ENCODE measurements at regions not wholly inside any gene's neighbourhood (a gene's known extent, or its start where the extent isn't known, plus 50 kb on each side); places are given as distances from the start of the nearest gene placed in this dataset.
"Not testable (repeated sequence)": the region's sequence is repeated elsewhere in the genome, so short reads cannot be mapped to it uniquely, and the experiment has no call there.

GRCh38 chr5:177941386-177941785 is 54.7 kb downstream of the PROP1 start:
- not testable (repeated sequence) for DNase-seq

DNA sequence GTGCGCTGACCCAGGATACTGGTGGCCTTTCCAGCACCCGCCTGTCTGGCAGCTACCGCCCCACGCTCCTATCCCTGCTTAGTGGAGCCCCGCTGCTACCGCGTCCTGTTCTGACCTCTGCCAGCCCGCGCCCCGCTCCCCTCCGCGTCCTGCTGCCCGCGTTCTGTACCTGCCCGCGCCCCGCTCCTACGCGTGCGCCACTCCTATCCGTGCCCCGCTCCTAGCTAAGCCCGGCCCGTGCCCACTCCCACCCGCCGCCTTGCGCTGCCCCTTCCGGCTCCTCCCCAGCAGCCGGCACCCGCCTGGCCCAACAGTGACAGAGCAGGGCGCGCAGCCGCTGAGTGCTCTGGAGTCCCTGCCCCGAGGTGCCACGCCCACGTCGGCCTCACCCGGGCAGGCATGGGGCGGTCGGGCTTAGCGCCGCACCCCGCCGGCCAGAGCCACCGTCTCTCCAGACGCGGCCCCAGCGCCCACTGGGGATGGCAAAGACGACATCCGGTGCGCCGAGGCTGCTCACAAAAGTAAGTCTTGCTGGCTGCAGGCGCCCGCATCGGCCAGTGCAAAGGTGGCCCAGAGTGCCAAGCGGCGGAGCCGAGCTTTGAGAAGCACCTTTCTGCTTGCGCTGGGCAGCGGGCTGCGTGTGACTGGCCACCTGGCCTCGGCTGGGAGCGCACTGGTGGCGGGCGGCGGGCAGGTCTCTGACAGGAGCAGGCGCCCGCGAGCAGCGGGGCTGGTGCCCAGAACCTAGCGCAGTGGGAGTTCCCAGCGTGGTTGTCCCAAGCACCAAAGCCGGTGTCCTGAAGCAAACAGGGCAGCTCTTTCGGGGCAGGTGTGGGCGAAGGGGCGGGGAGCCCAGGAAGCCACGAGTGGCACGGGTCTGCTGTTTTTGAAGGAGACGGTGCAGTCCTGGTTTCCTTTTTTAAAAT is 56.5 kb downstream of the PROP1 start:
- DNase-seq: peak; percentile 58

GRCh38 chr5:177938767-177939166 is 57.3 kb downstream of the PROP1 start:
- DNase-seq: not testable (repeated sequence)

- DNase-seq: not testable (repeated sequence)
These were observed 61.8 kb downstream of the PROP1 start for GRCh38 chr5:177934233-177934632.

- DNase-seq: not testable (repeated sequence)
These were observed 65.6 kb downstream of the PROP1 start for GRCh38 chr5:177930269-177931022.

DNA sequence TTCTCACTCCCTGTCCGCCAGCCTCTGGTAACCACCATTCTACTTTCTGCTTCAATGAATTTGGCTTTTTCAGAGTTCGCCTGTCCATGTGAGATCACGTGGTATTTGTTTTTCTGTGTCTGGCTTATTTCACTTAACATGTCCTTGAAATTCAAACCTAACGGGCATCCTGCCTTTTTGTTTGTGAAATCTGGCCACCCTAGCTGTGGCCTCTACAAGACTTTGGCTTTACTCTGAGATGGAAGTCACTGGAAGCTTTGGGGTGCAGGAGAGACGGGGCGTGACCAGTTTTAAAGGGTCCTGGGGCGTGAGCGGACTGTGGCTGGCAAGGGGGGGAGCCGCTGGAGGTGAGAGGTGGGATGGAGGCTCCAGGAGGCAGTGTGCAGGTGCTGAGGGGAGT is 66.4 kb downstream of the PROP1 start:
- not testable (repeated sequence) for DNase-seq

GRCh38 chr5:177927500-177927899 is 68.5 kb downstream of the PROP1 start:
- DNase-seq: not testable (repeated sequence)

GRCh38 chr5:177924577-177924976 is 71.5 kb downstream of the PROP1 start:
- not testable (repeated sequence) for DNase-seq

DNA sequence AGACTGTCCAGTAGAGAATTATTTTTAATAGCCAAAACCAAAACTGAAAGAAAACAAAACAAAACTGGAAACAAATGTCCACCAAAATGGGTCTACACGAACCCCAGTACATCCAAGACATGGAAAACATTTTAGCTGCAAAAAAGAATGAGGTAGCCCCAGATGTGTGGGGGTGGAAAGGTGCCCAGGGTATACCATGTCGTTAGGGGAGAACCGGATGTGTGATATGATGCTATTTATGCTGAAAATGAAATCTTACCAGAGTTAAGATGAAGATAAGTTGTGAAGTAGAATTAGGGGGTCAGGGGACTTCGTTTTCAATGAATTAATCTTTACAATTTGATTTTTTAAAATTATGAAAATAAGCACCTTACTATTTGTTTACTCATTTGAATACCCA is 72.2 kb downstream of the PROP1 start:
- DNase-seq: not testable (repeated sequence)

DNA sequence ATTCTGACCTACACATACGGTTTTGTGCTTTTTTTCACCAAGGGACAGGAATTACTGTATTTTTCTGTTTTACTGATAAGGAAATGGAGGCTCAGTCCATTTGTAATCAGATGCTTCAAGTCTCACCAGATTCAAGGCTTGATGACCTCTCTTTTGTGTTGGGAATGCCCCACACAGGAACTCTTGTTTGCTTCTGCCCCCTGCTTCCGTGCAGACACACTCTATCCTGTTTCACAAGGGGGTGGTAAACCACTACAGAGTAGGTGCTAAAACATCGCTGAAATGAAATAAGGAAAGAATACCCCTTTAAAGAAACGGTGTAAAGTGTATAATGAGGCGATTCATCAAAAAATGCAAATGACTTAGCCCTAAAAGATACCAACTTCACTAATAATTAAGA is 72.9 kb downstream of the PROP1 start:
- DNase-seq: not testable (repeated sequence)

GRCh38 chr5:177909261-177909660 is 86.8 kb downstream of the PROP1 start:
- not testable (repeated sequence) for DNase-seq

DNA sequence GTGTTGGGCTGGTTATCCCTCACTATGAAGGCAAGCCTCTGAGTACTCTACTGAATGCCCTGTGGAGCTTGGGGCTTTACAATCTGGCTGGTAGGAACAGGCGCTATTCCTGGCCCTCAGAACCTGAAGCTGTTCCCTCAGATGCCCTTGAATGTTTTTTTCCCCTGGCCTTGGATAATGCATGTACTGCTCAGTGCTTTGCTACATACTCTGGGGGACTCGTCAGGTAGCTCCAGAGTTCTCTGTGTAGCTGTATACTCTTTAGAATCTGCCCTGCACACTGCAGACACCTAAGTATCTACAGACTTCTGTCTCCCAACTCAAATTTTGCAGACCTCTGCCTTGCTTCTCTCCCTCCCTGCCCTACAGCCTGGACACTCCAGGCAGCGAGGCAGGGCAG is 93.2 kb downstream of the PROP1 start:
- DNase-seq: not testable (repeated sequence)

DNA sequence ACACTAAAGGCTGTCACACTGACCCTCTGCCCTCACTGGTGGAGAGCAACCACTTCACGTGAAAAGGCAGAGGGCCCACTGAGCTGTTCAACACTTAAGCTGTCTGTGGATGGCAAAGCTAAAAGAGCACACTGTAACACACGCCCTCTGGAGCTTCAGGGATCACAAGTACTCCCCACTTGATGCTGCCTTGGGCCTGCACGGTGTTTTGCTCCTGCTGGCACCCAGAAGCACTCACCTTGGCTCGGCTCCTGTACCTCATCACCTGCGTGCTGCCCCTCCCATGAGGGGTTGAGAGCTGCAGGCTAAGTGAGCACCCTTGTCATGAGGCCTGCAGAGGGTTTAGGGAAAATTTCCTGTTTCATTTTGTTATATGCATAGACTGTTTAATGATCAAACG is 96.0 kb downstream of the PROP1 start:
- DNase-seq: not testable (repeated sequence)

DNA sequence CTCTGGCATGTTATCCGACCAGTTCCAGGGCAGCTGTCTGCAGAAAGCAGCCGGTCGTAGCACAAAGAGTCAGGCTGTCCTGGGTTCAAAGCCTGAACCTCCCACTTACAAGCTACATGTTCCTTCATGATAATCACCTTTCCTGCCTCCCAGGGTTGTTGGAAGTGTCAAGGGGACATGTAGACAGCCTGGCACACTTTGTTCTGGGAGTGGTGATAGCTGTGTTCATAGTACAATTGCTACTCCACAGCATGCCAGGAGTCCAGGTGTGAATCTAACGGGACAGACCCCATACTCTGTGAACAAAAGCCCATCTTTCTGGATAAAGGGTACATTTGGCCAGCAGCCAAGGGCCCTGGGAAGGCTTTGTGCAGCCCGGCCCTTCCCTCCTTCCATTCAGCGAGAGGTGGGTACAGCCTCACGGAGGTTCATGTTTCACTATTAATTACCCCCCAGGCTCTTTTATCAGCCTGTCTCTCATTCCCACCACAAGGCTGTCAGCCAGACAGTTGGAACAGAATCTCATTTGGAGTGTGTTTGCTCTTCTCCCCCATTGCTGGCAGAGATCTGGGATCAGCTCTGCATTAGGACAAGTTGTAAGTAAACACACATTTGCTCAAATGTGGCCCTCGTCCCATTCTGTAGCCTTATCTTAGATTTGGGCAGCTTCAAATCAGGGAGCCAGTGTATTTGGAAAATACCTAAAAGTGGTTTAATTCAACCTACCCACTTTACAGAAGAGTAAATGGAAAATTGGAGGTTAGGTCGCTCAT is 101.2 kb downstream of the PROP1 start:
- not testable (repeated sequence) for DNase-seq

DNA sequence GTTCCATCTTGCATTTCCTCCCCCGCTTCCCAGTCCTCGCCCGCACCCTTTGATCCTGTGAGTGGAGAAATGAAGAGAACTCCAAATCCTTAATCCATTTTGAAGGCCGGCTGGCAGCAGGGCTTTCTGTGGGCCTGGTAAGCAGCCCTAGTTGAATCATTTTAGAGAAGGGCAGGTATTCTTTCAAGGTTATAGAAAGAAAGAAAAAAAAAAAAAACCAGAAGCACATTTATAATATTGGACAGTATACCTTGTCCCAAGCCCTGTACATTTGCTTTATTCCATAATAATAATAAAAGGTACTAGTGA is 103.7 kb downstream of the PROP1 start:
- not testable (repeated sequence) for DNase-seq

DNA sequence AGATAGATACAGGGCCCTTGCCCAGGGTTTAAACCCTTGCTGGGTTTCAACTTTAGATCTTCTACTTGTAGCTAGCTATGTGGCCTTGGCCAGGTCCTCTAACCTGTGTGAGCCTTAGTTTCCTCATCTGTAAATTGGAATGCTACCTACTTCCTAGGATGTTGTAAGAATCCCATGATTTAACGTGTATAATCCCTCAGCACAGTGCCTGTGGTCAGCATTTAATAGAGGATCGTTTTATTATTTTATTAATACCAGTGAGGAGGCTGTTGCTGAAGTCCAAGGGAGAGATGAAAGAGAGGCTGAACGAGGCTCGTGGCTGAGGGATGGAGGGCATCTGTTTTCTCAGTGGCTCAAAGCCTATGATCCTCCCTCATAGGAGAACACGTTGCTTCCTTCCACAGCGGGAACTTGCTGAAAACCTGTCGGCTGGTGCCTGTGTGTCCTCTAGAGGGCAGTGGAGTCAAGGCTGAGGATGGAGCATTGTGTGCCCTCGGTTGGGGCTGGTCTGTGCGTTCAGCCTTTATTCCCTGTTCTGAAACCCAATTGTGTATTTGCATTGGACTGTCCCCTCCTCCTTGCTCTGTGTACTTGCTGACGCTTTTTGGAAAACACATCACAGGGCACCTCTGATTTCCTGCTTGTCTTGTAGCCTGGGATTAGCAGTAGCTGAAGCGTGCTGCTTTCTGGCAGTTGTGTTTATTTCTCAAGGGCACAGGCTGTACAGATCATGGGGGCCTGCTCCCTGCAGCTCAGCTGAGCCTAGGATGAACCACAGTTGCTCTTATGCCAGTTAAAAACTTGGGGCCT is 104.3 kb downstream of the PROP1 start:
- DNase-seq: not testable (repeated sequence)

DNA sequence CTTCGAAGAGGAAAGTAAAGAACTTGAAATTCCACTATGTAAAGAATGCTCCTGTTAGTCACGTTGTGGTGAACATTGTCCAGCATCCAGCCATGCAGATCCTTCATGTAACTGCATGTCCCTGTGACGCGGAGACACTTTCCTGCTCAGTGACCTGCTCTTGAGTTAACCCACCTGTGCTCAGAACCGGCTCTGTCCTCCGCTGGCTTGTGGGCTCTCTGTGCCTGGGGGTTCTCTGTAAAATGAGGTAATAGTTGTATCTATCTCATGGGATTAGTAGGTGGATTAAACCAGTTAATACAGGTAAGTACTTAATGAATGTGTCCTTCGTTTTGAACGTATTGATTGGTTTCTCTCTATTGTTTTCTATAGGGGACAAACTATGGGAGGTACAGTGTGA is 100.6 kb upstream of the FAM153A start:
- not testable (repeated sequence) for DNase-seq

- DNase-seq: not testable (repeated sequence)
These were observed 93.2 kb upstream of the FAM153A start for GRCh38 chr5:177875900-177876238.

DNA sequence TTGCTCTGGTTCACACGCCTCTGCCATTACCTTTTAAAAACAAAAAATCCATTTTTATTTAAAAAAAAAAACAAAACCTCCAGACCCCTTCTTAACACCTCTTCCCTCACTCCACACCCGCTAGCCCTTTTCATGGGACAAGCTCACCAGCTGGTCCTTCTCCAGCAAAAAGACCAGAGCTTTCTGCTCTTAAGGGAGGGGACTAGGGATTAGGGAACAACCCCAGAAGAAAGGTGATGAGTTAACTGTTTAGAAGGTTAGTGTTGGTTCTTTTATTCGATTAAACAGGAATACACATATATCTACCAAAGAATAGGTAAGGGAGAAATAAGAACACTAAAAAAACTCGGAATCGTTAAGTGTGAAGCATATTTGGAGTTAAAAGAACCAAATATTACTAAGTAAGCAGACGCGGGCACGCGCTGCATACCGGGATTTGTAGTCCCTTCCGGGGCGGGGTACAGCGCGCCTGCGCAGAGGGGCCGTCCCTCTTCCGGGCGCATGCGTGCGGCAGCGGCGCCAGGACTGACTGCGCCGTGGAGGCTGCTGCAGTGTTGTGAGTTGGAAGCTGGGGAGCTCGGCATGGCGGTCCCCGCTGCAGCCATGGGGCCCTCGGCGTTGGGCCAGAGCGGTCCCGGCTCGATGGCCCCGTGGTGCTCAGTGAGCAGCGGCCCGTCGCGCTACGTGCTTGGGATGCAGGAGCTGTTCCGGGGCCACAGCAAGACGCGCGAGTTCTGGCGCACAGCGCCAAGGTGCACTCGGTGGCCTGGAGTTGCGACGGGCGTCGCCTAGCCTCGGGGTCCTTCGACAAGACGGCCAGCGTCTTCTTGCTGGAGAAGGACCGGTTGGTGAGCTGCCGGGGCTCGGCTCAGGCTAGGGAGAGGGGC is 92.6 kb upstream of the FAM153A start:
- not testable (repeated sequence) for DNase-seq

DNA sequence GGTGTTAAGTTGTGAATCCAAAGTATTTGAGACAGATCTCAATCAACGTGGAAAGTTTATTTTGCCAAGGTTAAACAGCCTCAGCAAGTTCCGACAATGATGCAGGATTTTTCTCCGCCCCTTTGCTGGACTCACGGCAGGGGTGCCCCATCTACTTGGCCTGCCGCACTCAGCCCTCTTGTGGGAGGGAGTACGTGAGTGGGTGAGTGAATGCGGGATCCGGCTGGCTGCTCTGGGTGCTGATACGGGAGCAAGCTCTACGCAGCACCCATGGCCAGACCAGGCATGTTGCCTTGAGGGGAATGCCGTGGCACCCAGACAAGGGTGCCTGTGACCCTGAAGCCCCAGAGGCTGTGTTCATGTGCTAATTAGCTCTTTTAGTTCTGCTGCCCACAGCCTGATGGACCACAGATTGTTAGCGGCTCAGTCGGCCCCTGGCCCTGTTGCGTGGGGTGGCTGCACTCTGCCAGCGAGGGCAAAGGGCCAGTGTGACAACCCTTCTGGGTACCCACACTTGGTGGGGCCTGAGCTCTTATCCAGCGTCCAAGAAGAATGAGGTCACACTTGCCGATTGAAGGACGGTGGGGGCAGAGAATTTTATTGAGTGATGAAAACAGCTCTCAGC is 81.2 kb upstream of the FAM153A start:
- DNase-seq: not testable (repeated sequence)
